ENCODE measurements at regions not wholly inside any gene's neighbourhood (a gene's known extent, or its start where the extent isn't known, plus 50 kb on each side); places are given as distances from the start of the nearest gene placed in this dataset.
"Not testable (repeated sequence)": the region's sequence is repeated elsewhere in the genome, so short reads cannot be mapped to it uniquely, and the experiment has no call there.

GRCh38 chr5:118580949-118581348, 407.4 kb downstream of the DTWD2 start:
- TF ChIP-seq CTCF (IDR thresholded peaks at IDR 0.05; ENCODE audit: insufficient read depth, low read depth, low read length) = no peak
- DNase-seq (ENCODE audit: low read depth) = no peak
- no peak overlapping the region for H3K4me3 ChIP-seq (ENCODE audit: low read depth, low read length)

- no peak for DNase-seq (ENCODE audit: low read depth)
Measured at GRCh38 chr5:118578093-118578492, 410.3 kb downstream of the DTWD2 start.

GRCh38 chr5:118577621-118578020, 410.7 kb downstream of the DTWD2 start:
- H3K4me3 ChIP-seq (ENCODE audit: low read depth, low read length) = no peak overlapping the region
- DNase-seq (ENCODE audit: low read depth) = no peak
- no peak for TF ChIP-seq CTCF (IDR thresholded peaks at IDR 0.05; ENCODE audit: insufficient read depth, low read depth, low read length)

More at GRCh38 chr5:118578093-118578492, 410.3 kb downstream of the DTWD2 start:
- no peak overlapping the region for H3K4me3 ChIP-seq (ENCODE audit: low read depth, low read length)
- no peak for TF ChIP-seq CTCF (IDR thresholded peaks at IDR 0.05; ENCODE audit: insufficient read depth, low read depth, low read length)

- DNase-seq (ENCODE audit: low read depth); H3K4me3 ChIP-seq (ENCODE audit: low read depth, low read length): not testable (repeated sequence)
Measured at GRCh38 chr5:118570276-118570675, 418.1 kb downstream of the DTWD2 start.

GRCh38 chr5:118569596-118569995, 418.8 kb downstream of the DTWD2 start:
- not testable (repeated sequence) for DNase-seq (ENCODE audit: low read depth); H3K4me3 ChIP-seq (ENCODE audit: low read depth, low read length)

- DNase-seq (ENCODE audit: low read depth) = no peak
- TF ChIP-seq CTCF (IDR thresholded peaks at IDR 0.05; ENCODE audit: insufficient read depth, low read depth, low read length) = no peak
- H3K4me3 ChIP-seq (ENCODE audit: low read depth, low read length) = no peak overlapping the region
Measured at GRCh38 chr5:118565335-118565971, 422.9 kb downstream of the DTWD2 start.

- no peak for TF ChIP-seq CTCF (IDR thresholded peaks at IDR 0.05; ENCODE audit: insufficient read depth, low read depth, low read length)
- no peak overlapping the region for H3K4me3 ChIP-seq (ENCODE audit: low read depth, low read length)
- no peak for DNase-seq (ENCODE audit: low read depth)
Measured at GRCh38 chr5:118561971-118562370, 426.4 kb downstream of the DTWD2 start.

GRCh38 chr5:118561235-118561634, 427.1 kb downstream of the DTWD2 start:
- no peak for DNase-seq (ENCODE audit: low read depth)
- no peak for TF ChIP-seq CTCF (IDR thresholded peaks at IDR 0.05; ENCODE audit: insufficient read depth, low read depth, low read length)
- no peak overlapping the region for H3K4me3 ChIP-seq (ENCODE audit: low read depth, low read length)
